CD14-positive monocyte (primary cell): ENCODE measurements at regions not wholly inside any gene's neighbourhood (a gene's known extent, or its start where the extent isn't known, plus 50 kb on each side); places are given as distances from the start of the nearest gene placed in this dataset.
A peak's percentile ranks its signal among the peaks of the same experiment; 100 is the strongest.

ENCODE experiments used
- DNase-seq, 3 donors: peaks; one replicate each; pipeline ENCODE4 v3.0.0-alpha.2; 2011 to 2022
- H2AFZ ChIP-seq: 2 replicates; pipeline ENCODE4 v1.6.0; 2012; ENCODE audit warnings: mild to moderate bottlenecking, low read depth, low read length, inconsistent platforms; ENCODE audit not compliant: insufficient read depth, poor library complexity, severe bottlenecking
- H3K27ac ChIP-seq, 2 donors: 1 replicate in 1 of 2; 2 replicates in 1 of 2; pipeline ENCODE4 v1.5.1; 2012 to 2013; ENCODE audit warnings: low read length in 2 of 2, control low read depth in 1 of 2, inconsistent platforms in 1 of 2, low read depth in 1 of 2, mild to moderate bottlenecking in 1 of 2
- H3K27me3 ChIP-seq, 2 donors: one replicate each; pipeline versions ENCODE4 v1.6.0 to v1.6.1; 2011 to 2013; ENCODE audit warnings: low read length in 2 of 2; ENCODE audit not compliant: control insufficient read depth in 2 of 2, insufficient read depth in 2 of 2
- H3K36me3 ChIP-seq, 2 donors: replicated peaks in 1 of 2; 1 replicate in 1 of 2; 2 replicates in 1 of 2; pipeline versions ENCODE4 v1.5.1 to v1.6.1; 2012 to 2013; ENCODE audit warnings: low read length in 2 of 2, control low read depth in 1 of 2, inconsistent platforms in 1 of 2, mild to moderate bottlenecking in 1 of 2; ENCODE audit not compliant: insufficient read depth in 2 of 2, control insufficient read depth in 1 of 2
- H3K4me1 ChIP-seq, 2 donors: 1 replicate in 1 of 2; 2 replicates in 1 of 2; pipeline versions ENCODE4 v1.5.1 to v1.6.1; 2012 to 2013; ENCODE audit warnings: low read length in 2 of 2, control low read depth in 1 of 2, inconsistent platforms in 1 of 2, mild to moderate bottlenecking in 1 of 2, moderate library complexity in 1 of 2; ENCODE audit not compliant: insufficient read depth in 2 of 2, control insufficient read depth in 1 of 2
- H3K4me2 ChIP-seq: replicated peaks from 2 replicates; pipeline ENCODE3; 2012; ENCODE audit warnings: low read length, moderate library complexity, mild to moderate bottlenecking; ENCODE audit not compliant: poor library complexity, severe bottlenecking; ENCODE audit errors: extremely low read depth
- H3K4me3 ChIP-seq, 3 experiments: fragments of 200-600 bp in 1 of 3; sonication (generic) in 1 of 3; replicated peaks in 1 of 3; 1 replicate in 2 of 3; 2 replicates in 1 of 3; pipeline ENCODE4 v1.5.1; 2011 to 2013; ENCODE audit warnings: low read length in 3 of 3, mild to moderate bottlenecking in 3 of 3, control low read depth in 2 of 3, low read depth in 2 of 3, inconsistent platforms in 1 of 3, moderate library complexity in 1 of 3
- H3K79me2 ChIP-seq: 2 replicates; pipeline ENCODE4 v1.6.0; 2012; ENCODE audit warnings: mild to moderate bottlenecking, control low read depth, inconsistent platforms, low read length, moderate library complexity; ENCODE audit not compliant: insufficient read depth
- H3K9ac ChIP-seq: 2 replicates; pipeline ENCODE4 v1.6.0; 2017; ENCODE audit warnings: low read length, mild to moderate bottlenecking; ENCODE audit not compliant: insufficient read depth, poor library complexity, severe bottlenecking
- H3K9me3 ChIP-seq, 2 donors: replicated peaks in 1 of 2; 1 replicate in 1 of 2; 2 replicates in 1 of 2; pipeline versions ENCODE4 v1.5.1 to v1.6.1; 2012 to 2013; ENCODE audit warnings: low read length in 2 of 2, control low read depth in 1 of 2; ENCODE audit not compliant: control insufficient read depth in 1 of 2, insufficient read depth in 1 of 2
- H4K20me1 ChIP-seq: 2 replicates; pipeline ENCODE4 v1.6.0; 2012; ENCODE audit warnings: mild to moderate bottlenecking, low read length, control low read depth, moderate library complexity; ENCODE audit not compliant: insufficient read depth
- H3K27ac Mint-ChIP-seq, 7 donors: one replicate each; pipeline ENCODE4 v1.8.0; 2020; ENCODE audit warnings: mild to moderate bottlenecking in 7 of 7, mixed read lengths in 7 of 7, moderate library complexity in 6 of 7, inconsistent platforms in 2 of 7
- H3K27me3 Mint-ChIP-seq, 3 donors: one replicate each; pipeline ENCODE4 v1.8.0; 2021 to 2022; ENCODE audit warnings: low read depth in 3 of 3, mild to moderate bottlenecking in 3 of 3, mixed read lengths in 3 of 3, moderate library complexity in 3 of 3, inconsistent platforms in 1 of 3
- H3K36me3 Mint-ChIP-seq, 2 donors: one replicate each; pipeline ENCODE4 v1.8.0; 2020; ENCODE audit warnings: mixed read lengths in 2 of 2, inconsistent platforms in 1 of 2, mild to moderate bottlenecking in 1 of 2
- H3K4me1 Mint-ChIP-seq: one replicate; pipeline ENCODE4 v1.8.0; 2020; ENCODE audit warnings: mild to moderate bottlenecking, mixed read lengths
- H3K4me3 Mint-ChIP-seq, 2 donors: one replicate each; pipeline ENCODE4 v1.8.0; 2020; ENCODE audit warnings: mild to moderate bottlenecking in 2 of 2, mixed read lengths in 2 of 2, moderate library complexity in 1 of 2
- H3K9me3 Mint-ChIP-seq, 7 donors: one replicate each; pipeline ENCODE4 v1.8.0; 2020 to 2022; ENCODE audit warnings: mixed read lengths in 7 of 7, mild to moderate bottlenecking in 6 of 7, moderate library complexity in 6 of 7, inconsistent platforms in 2 of 7
- CTCF ChIP-seq: fragments of 200-600 bp; IDR thresholded peaks from one replicate; pipeline ENCODE4 v1.8.0; 2022; ENCODE audit warnings: antibody characterized with exemption, mild to moderate bottlenecking
- WGBS: methylation state at CpG from one replicate; pipeline ENCODE4 v1.1.5; 2013; ENCODE audit warnings: missing lambda C conversion rate; ENCODE audit not compliant: insufficient coverage; 5-methylcytosine and 5-hydroxymethylcytosine counted together
- intact Hi-C, 2 donors: fragments of 100-400 bp; cut with micrococcal nuclease; formaldehyde crosslinking; loops; one replicate each; pipeline versions ENCODE4 v1.15.0 to v1.15.1; 2023

- H4K20me1 ChIP-seq, result no peaks in the 10 kb centered on the region
- DNase-seq, result peak; percentile 50 to 55 (median 55)
- no peaks in the 10 kb centered on the region for H3K36me3 ChIP-seq
- peak overlapping the region; percentile 0 to 71 (median 49) for H3K4me3 ChIP-seq
- no CpG with 5 or more reads among the region's 2 CpGs for WGBS
- H3K4me1 Mint-ChIP-seq, result peaks cover 16% of the 10 kb centered on the region
- H3K27ac ChIP-seq, result peak overlapping the region in 1 of 2 donors; percentile 84
- peak overlapping the region; percentile 62 for H2AFZ ChIP-seq
- no peak for TF ChIP-seq CTCF
- H3K27ac Mint-ChIP-seq, result peak overlapping the region; percentile 85 to 92 (median 90)
- no peaks in the 10 kb centered on the region for H3K79me2 ChIP-seq
- no peaks in the 10 kb centered on the region for H3K27me3 Mint-ChIP-seq
- H3K4me2 ChIP-seq, result peak overlapping the region; percentile 69
- H3K4me1 ChIP-seq, result peaks cover 6 to 22% of the 10 kb centered on the region in 2 donors
- no peaks in the 10 kb centered on the region for H3K9me3 ChIP-seq
- no peaks in the 10 kb centered on the region for H3K36me3 Mint-ChIP-seq
- no peaks in the 10 kb centered on the region for H3K27me3 ChIP-seq
- peak overlapping the region; percentile 50 for H3K9ac ChIP-seq
- H3K9me3 Mint-ChIP-seq, result no peaks in the 10 kb centered on the region
- peak overlapping the region; percentile 64 to 83 for H3K4me3 Mint-ChIP-seq
- intact Hi-C loops, result no loop called here
Measured at GRCh38 chr13:104984296-104984818, 1551.1 kb downstream of the EFNB2 start.

- Mint-ChIP-seq H3K27ac (no peak overlapping the region), H3K9me3 (no peaks in the 10 kb centered on the region), H3K4me3 (no peak overlapping the region), H3K4me1 (peaks cover 16% of the 10 kb centered on the region), H3K27me3 (no peaks in the 10 kb centered on the region), H3K36me3 (no peaks in the 10 kb centered on the region)
- Histone ChIP-seq H3K36me3 (no peaks in the 10 kb centered on the region), H3K4me2 (peak overlapping the region; percentile 69), H3K27ac (no peak overlapping the region), H3K79me2 (no peaks in the 10 kb centered on the region), H2AFZ (peak overlapping the region; percentile 42), H3K4me3 (no peak overlapping the region), H3K27me3 (no peaks in the 10 kb centered on the region), H3K9ac (no peak overlapping the region), H3K4me1 (peaks cover 6 to 22% of the 10 kb centered on the region in 2 donors), H3K9me3 (no peaks in the 10 kb centered on the region), H4K20me1 (no peaks in the 10 kb centered on the region)
- no peak for TF ChIP-seq CTCF
- intact Hi-C loops, result no loop called here
- no peak for DNase-seq
- no CpG with 5 or more reads among the region's 1 CpG for WGBS
Measured at GRCh38 chr13:104983601-104984000, 1551.9 kb downstream of the EFNB2 start.
